ENCODE measurements at regions not wholly inside any gene's neighbourhood (a gene's known extent, or its start where the extent isn't known, plus 50 kb on each side); places are given as distances from the start of the nearest gene placed in this dataset.

- Mint-ChIP-seq H3K36me3 (ENCODE audit: low read depth, unreplicated experiment) (no peaks in the 10 kb centered on the region), H3K9me3 (ENCODE audit: unreplicated experiment) (peaks cover 4% of the 10 kb centered on the region), H3K4me1 (ENCODE audit: low read depth, unreplicated experiment) (no peaks in the 10 kb centered on the region), H3K27me3 (ENCODE audit: low read depth, unreplicated experiment) (peaks cover 9% of the 10 kb centered on the region), H3K27ac (ENCODE audit: unreplicated experiment) (no peak overlapping the region), H3K4me3 (ENCODE audit: unreplicated experiment) (no peak overlapping the region)
- Histone ChIP-seq H3K79me2 (ENCODE audit: insufficient read depth, low read length) (no peaks in the 10 kb centered on the region), H2AFZ (ENCODE audit: low read depth, low read length) (no peak overlapping the region), H3K9me3 (ENCODE audit: insufficient read depth, low read depth, low read length) (no peaks in the 10 kb centered on the region), H3K4me3 (ENCODE audit: insufficient read depth, low read depth, low read length) (no peak overlapping the region), H3K9ac (ENCODE audit: low read length) (no peak overlapping the region), H3K27me3 (ENCODE audit: insufficient read depth, low read length) (no peaks in the 10 kb centered on the region), H3K36me3 (ENCODE audit: insufficient read depth, low read length) (no peaks in the 10 kb centered on the region), H3K4me1 (ENCODE audit: insufficient read depth, low read length) (no peaks in the 10 kb centered on the region), H3K4me2 (ENCODE audit: low read length) (no peak overlapping the region), H3K27ac (ENCODE audit: low read depth, low read length) (no peak overlapping the region), H4K20me1 (ENCODE audit: insufficient read depth, low read length) (no peaks in the 10 kb centered on the region)
- DNase-seq (ENCODE audit: low read depth): no peak
- TF ChIP-seq EZH2 (IDR thresholded peaks at IDR 0.05; ENCODE audit: insufficient read depth, low read length) (no peak), CTCF (IDR thresholded peaks at IDR 0.05; ENCODE audit: insufficient read depth, low read depth, low read length) (no peak)
- no peak for FAIRE-seq
Observed at GRCh38 chr1:29838738-29839320, 602.5 kb downstream of the PTPRU start.

DNA sequence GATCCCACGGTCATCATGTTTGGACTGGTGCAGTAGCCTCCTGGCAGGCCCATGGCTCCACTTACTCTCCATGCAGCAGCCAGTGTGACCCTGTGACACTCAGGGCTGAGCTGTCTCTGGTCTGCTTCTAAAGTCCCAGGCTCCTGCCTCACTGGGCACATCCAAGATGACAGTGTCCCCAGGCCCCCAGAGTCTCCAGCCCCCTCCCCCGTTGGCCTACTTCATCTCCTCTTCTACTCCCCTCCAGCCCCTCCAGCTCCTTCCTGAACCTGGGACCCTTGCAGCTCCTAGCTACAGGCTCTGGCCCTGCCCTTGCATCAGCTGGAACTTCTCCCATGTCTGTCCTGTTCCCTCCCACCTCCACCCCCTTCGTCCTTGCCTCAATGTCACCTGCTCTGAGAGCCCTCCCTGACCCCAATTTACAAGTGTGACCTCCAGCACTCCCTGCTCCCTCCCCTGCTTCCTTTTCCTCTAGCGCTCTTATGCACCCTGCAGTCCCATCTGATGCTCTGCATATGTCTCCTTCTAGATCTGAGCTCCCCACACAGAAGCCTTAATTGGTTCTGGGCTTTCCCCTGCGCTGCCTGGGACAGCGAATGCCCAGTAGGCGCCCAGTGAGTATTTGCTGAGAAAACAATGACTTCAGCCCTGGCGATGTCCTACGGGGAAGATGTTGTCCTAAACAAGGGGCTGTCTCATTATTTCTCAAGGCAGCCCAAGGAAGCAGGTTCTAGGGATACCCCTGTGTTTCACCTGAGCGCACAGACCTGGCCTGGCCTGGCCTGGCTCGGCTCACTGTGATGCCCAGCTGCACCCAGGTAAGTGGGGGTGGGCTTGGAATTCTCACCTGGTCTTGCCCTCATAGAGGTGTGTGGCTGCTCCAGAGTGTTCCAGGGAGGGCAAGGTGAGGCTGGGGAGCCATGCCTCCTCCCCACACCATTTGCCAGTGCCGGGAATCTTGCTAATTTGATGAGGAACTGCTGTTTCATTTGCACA lies 600.6 kb downstream of the PTPRU start:
- DNase-seq (ENCODE audit: low read depth) (no peak), FAIRE-seq (no peak)
- Mint-ChIP-seq H3K4me1 (ENCODE audit: low read depth, unreplicated experiment) (no peaks in the 10 kb centered on the region), H3K36me3 (ENCODE audit: low read depth, unreplicated experiment) (no peaks in the 10 kb centered on the region), H3K4me3 (ENCODE audit: unreplicated experiment) (no peak overlapping the region), H3K27me3 (ENCODE audit: low read depth, unreplicated experiment) (peaks cover 20% of the 10 kb centered on the region), H3K27ac (ENCODE audit: unreplicated experiment) (no peak overlapping the region), H3K9me3 (ENCODE audit: unreplicated experiment) (peaks cover 4% of the 10 kb centered on the region)
- no peaks in the 10 kb centered on the region for H3K27me3 ChIP-seq (ENCODE audit: insufficient read depth, low read length)
- no peaks in the 10 kb centered on the region for H4K20me1 ChIP-seq (ENCODE audit: insufficient read depth, low read length)
- H3K36me3 ChIP-seq (ENCODE audit: insufficient read depth, low read length): no peaks in the 10 kb centered on the region
- no peak overlapping the region for H3K4me2 ChIP-seq (ENCODE audit: low read length)
- no peak overlapping the region for H3K27ac ChIP-seq (ENCODE audit: low read depth, low read length)
- no peak overlapping the region for H3K9ac ChIP-seq (ENCODE audit: low read length)
- no peak overlapping the region for H2AFZ ChIP-seq (ENCODE audit: low read depth, low read length)
- TF ChIP-seq CTCF (IDR thresholded peaks at IDR 0.05; ENCODE audit: insufficient read depth, low read depth, low read length): no peak
- no peak for TF ChIP-seq EZH2 (IDR thresholded peaks at IDR 0.05; ENCODE audit: insufficient read depth, low read length)
- no peak overlapping the region for H3K4me3 ChIP-seq (ENCODE audit: insufficient read depth, low read depth, low read length)
- no peaks in the 10 kb centered on the region for H3K9me3 ChIP-seq (ENCODE audit: insufficient read depth, low read depth, low read length)
- no peaks in the 10 kb centered on the region for H3K4me1 ChIP-seq (ENCODE audit: insufficient read depth, low read length)
- no peaks in the 10 kb centered on the region for H3K79me2 ChIP-seq (ENCODE audit: insufficient read depth, low read length)
